Activated naive CD4-positive, alpha-beta T cell treated with anti-CD3 and anti-CD28 coated beads, Interleukin-2, amount 50 U/mL, for 24 hours (primary cell): ENCODE measurements at regions not wholly inside any gene's neighbourhood (a gene's known extent, or its start where the extent isn't known, plus 50 kb on each side); places are given as distances from the start of the nearest gene placed in this dataset.
A peak's percentile ranks its signal among the peaks of the same experiment; 100 is the strongest.

Experiments
- H3K27ac Mint-ChIP-seq: one replicate; pipeline ENCODE4 v1.8.0; 2021; ENCODE audit warnings: mild to moderate bottlenecking, mixed read lengths
- H3K27me3 Mint-ChIP-seq: one replicate; pipeline ENCODE4 v1.8.0; 2021; ENCODE audit warnings: mixed read lengths
- H3K36me3 Mint-ChIP-seq: one replicate; pipeline ENCODE4 v1.8.0; 2021; ENCODE audit warnings: mixed read lengths
- H3K4me1 Mint-ChIP-seq: one replicate; pipeline ENCODE4 v1.8.0; 2021; ENCODE audit warnings: mixed read lengths
- H3K4me3 Mint-ChIP-seq: one replicate; pipeline ENCODE4 v1.8.0; 2021; ENCODE audit warnings: mild to moderate bottlenecking, mixed read lengths
- H3K9me3 Mint-ChIP-seq: one replicate; pipeline ENCODE4 v1.8.0; 2021; ENCODE audit warnings: mixed read lengths

- Mint-ChIP-seq H3K4me3 (no peak overlapping the region), H3K27ac (peak overlapping the region; percentile 59), H3K36me3 (peaks cover 2% of the 10 kb centered on the region), H3K4me1 (peaks cover 58% of the 10 kb centered on the region), H3K9me3 (no peaks in the 10 kb centered on the region), H3K27me3 (no peaks in the 10 kb centered on the region)
Measured at GRCh38 chr2:195500879-195501278, 156.1 kb upstream of the SLC39A10 start.

DNA sequence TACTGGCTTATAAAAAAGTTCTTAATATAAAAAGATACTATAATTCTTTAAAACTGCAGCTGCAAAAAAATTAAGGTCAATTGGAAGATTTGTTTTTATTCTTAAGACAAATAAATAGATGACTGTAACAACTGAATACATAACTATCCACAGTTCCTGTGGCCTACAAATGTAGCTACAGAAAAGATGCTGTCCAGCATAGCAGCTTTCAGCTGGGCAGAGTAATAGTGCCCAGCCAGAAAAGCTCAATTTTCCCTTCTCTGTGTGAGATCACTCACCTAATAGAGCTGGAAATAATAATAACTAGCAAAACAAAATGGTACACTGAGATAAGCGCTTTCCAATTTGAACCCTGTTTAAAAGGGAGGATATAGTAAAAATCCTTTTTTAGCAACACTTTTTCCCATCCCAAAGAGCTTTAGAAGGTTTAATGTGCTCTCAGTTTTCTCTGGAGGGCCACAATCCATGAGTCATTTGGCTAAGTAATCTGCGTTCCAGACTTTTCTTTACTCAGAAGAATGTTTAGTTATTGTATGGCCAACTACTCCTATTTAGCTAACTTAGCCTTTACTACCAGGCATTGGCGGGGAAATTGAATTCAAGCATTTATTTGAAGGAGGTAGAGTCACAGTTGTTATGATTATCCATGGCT lies 158.1 kb upstream of the SLC39A10 start:
- Mint-ChIP-seq H3K27me3 (no peaks in the 10 kb centered on the region), H3K27ac (peak overlapping the region; percentile 26), H3K36me3 (peaks cover 2% of the 10 kb centered on the region)

DNA sequence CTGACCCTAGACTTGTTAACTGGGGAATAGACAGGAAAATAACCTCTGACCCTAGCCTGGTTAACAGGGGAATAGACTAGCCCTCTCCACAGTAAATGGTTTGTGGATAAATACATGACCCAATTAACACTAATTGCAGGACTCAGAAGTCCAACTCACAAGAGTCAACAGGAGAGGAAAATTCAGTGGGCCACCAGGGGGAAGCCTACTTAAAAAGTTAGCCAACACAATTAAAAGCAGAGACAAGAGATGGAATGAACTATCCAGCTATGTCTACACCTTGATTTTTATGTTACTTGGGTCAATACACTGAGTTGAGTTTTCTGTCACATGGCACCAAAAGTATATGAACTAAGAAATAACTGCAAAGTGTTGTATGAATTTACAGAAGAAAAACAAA lies 158.8 kb upstream of the SLC39A10 start:
- peaks cover 2% of the 10 kb centered on the region for H3K36me3 Mint-ChIP-seq
- H3K9me3 Mint-ChIP-seq: no peaks in the 10 kb centered on the region
- H3K27ac Mint-ChIP-seq: peak overlapping the region; percentile 33
- H3K27me3 Mint-ChIP-seq: no peaks in the 10 kb centered on the region
- peaks cover 61% of the 10 kb centered on the region for H3K4me1 Mint-ChIP-seq
- H3K4me3 Mint-ChIP-seq: no peak overlapping the region

More for the DNA sequence above, 158.1 kb upstream of the SLC39A10 start:
- H3K9me3 Mint-ChIP-seq: no peaks in the 10 kb centered on the region
- no peak overlapping the region for H3K4me3 Mint-ChIP-seq
- peaks cover 62% of the 10 kb centered on the region for H3K4me1 Mint-ChIP-seq

DNA sequence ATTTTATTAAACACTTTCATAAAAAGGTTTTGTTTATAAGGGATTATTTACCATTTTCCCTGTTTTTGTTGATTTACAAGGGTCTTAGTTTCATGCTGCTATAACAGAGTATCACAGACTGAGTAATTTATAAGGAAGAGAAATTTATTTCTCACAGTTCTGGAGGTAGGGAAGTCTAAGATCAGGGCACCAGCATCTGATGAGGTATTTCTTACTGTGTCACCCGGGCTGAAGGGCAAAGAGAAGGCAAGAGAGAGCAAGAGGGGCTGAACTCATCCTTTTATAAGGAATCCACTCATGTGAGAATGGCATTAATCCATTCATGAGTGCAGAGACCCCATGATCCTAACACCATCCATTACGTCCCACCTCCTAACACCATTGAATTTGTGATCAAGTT lies 160.0 kb upstream of the SLC39A10 start:
- no peak overlapping the region for H3K4me3 Mint-ChIP-seq
- H3K27me3 Mint-ChIP-seq: no peaks in the 10 kb centered on the region
- no peaks in the 10 kb centered on the region for H3K9me3 Mint-ChIP-seq
- peaks cover 2% of the 10 kb centered on the region for H3K36me3 Mint-ChIP-seq
- no peak overlapping the region for H3K27ac Mint-ChIP-seq
- peaks cover 53% of the 10 kb centered on the region for H3K4me1 Mint-ChIP-seq

DNA sequence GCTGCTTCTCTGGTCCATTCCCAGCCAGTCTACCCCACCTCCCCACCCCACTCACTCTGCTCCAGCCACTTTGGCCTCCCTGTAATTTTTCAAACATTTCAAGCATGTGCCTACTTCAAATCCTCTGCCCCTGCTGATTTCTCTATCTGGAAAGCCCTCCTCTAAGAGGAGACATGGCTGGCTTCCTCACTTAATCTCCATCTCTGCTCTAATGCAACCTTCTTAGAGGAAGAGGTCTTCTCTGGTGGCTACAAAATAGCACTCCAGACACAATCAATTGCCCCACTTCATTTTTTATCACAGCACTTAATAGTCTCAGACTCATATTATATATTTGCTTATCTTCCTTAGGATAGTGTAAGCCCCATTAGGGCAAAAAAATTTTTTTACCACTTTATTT lies 161.1 kb upstream of the SLC39A10 start:
- H3K4me1 Mint-ChIP-seq: peaks cover 48% of the 10 kb centered on the region

DNA sequence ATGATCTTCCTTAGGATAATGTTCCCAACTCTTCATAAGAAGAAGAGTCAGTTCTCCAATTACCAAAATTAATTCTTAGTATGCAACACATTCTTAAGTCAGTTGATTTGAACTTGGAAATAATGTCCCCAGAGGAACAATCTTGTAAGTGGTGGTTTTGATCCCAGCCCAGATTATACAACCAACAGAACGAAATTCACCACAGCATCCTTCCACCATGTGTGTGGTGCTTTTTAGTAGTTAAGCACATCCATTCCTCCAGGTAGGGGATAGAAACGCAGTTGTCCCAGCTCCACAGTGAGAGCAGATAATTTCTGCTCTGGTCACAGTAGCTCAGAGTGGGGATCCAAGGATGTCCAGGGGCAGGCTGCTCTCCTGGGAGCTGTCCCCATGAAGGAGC lies 161.7 kb upstream of the SLC39A10 start:
- Mint-ChIP-seq H3K4me1 (peaks cover 42% of the 10 kb centered on the region), H3K4me3 (no peak overlapping the region), H3K27me3 (no peaks in the 10 kb centered on the region), H3K27ac (no peak overlapping the region), H3K36me3 (no peaks in the 10 kb centered on the region), H3K9me3 (no peaks in the 10 kb centered on the region)

More for the DNA sequence above, 161.1 kb upstream of the SLC39A10 start:
- no peak overlapping the region for H3K4me3 Mint-ChIP-seq
- H3K27ac Mint-ChIP-seq: no peak overlapping the region
- no peaks in the 10 kb centered on the region for H3K27me3 Mint-ChIP-seq
- H3K36me3 Mint-ChIP-seq: peaks cover 2% of the 10 kb centered on the region
- no peaks in the 10 kb centered on the region for H3K9me3 Mint-ChIP-seq

- Mint-ChIP-seq H3K4me1 (peaks cover 35% of the 10 kb centered on the region), H3K27me3 (no peaks in the 10 kb centered on the region), H3K36me3 (no peaks in the 10 kb centered on the region), H3K4me3 (no peak overlapping the region), H3K9me3 (no peaks in the 10 kb centered on the region), H3K27ac (no peak overlapping the region)
Measured at GRCh38 chr2:195494451-195494850, 162.6 kb upstream of the SLC39A10 start.

- Mint-ChIP-seq H3K4me1 (peaks cover 26% of the 10 kb centered on the region), H3K36me3 (no peaks in the 10 kb centered on the region), H3K4me3 (no peak overlapping the region), H3K27me3 (no peaks in the 10 kb centered on the region), H3K9me3 (no peaks in the 10 kb centered on the region), H3K27ac (no peak overlapping the region)
Measured at GRCh38 chr2:195493416-195493815, 163.6 kb upstream of the SLC39A10 start.

- Mint-ChIP-seq H3K36me3 (no peaks in the 10 kb centered on the region), H3K9me3 (no peaks in the 10 kb centered on the region), H3K4me1 (peaks cover 27% of the 10 kb centered on the region), H3K27ac (no peak overlapping the region), H3K27me3 (no peaks in the 10 kb centered on the region), H3K4me3 (no peak overlapping the region)
Measured at GRCh38 chr2:195490319-195490718, 166.7 kb upstream of the SLC39A10 start.

- Mint-ChIP-seq H3K27me3 (no peaks in the 10 kb centered on the region), H3K36me3 (no peaks in the 10 kb centered on the region), H3K9me3 (no peaks in the 10 kb centered on the region), H3K27ac (no peak overlapping the region), H3K4me3 (no peak overlapping the region), H3K4me1 (peaks cover 29% of the 10 kb centered on the region)
Measured at GRCh38 chr2:195489101-195489500, 167.9 kb upstream of the SLC39A10 start.

DNA sequence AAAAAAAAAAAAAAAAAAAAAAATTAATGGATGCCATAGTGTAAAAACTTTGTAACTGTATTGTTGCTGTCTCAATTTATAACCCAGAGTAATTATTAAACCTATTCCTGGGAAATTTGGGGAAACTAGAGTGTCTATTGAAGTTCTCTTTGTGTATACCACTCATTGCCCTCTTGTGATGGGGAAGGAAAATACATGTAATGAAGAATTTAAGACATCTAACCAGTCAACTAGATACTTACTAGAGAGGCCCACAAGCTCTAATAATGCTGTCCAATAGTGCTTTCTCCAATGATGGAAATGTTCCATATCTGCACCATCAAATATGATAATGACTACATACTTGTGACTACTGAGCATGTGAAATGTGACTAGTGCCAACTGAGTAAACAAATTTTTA lies 168.5 kb upstream of the SLC39A10 start:
- no peak overlapping the region for H3K4me3 Mint-ChIP-seq
- peaks cover 29% of the 10 kb centered on the region for H3K4me1 Mint-ChIP-seq
- no peaks in the 10 kb centered on the region for H3K27me3 Mint-ChIP-seq
- no peaks in the 10 kb centered on the region for H3K36me3 Mint-ChIP-seq
- H3K9me3 Mint-ChIP-seq: no peaks in the 10 kb centered on the region
- no peak overlapping the region for H3K27ac Mint-ChIP-seq

DNA sequence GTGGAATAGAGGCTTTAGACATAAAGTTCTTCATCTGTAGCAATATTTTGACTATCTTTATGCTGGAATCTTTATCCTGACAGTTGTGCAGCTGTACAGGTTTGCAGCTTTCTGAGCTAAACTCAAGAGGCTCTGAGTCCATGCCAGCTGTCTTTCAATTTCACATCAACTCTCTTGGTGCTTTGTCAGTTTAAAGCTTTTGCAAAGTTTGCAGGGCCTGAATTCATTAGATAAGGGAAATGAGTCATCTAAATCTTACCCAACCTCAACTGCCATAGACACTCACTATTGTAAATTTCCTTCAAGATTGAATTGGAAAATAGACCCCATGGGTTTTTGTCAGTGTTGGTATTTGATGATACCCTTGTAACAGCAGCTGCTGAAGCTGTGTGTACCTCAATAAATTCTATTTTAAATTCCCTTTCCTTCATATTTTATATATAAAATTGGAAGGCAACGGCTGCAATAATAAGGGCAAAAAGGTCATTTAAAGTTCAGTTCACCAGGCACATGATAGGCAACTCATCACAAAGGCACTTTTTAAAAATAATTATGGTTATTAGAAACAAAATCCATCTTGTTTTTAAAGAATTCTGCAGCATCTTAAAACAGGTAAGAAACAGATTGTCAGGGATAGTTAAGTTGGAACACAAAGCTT lies 169.9 kb upstream of the SLC39A10 start:
- Mint-ChIP-seq H3K9me3 (no peaks in the 10 kb centered on the region), H3K27ac (peak overlapping the region; percentile 31), H3K36me3 (peaks cover 4% of the 10 kb centered on the region), H3K27me3 (no peaks in the 10 kb centered on the region), H3K4me3 (no peak overlapping the region), H3K4me1 (peaks cover 29% of the 10 kb centered on the region)

DNA sequence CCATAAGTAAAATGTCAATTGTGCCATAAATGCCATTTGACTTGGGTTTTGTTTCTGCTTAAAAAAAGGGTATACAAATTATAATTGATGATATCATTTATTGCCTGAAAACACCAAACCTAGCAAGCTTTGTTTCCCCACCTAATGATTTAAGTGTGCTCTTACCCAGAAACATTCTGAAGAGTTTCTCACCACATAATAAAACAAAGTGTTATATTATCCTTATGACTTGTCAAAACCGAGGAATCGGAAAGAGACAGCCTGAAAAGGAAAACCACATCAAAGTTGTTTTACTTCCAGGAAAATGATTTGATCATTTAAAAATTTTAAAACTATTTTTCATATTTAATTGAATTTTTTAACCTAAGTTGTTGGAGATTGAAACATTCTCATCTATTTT lies 170.5 kb upstream of the SLC39A10 start:
- no peaks in the 10 kb centered on the region for H3K27me3 Mint-ChIP-seq
- no peaks in the 10 kb centered on the region for H3K9me3 Mint-ChIP-seq
- H3K4me3 Mint-ChIP-seq: no peak overlapping the region
- peaks cover 4% of the 10 kb centered on the region for H3K36me3 Mint-ChIP-seq
- peaks cover 29% of the 10 kb centered on the region for H3K4me1 Mint-ChIP-seq
- H3K27ac Mint-ChIP-seq: no peak overlapping the region

DNA sequence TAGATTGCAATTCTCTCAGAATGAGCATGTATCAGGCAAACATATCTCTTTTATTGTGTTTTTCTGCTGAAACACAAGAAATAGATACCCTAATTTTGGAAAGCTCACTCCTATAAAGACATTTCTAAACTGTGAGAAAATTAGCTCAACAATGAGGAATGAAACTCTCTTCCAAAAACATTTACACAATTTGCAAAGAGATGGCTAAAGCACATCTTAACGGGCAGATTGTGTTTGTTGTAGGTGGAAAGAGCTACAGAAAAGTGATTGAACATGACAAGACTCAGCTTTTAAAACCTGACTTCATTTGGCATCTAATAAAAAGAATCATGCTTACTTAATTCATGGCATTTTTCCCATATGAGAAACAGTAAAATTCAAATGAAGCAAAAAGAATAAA lies 175.0 kb upstream of the SLC39A10 start:
- Mint-ChIP-seq H3K4me3 (no peak overlapping the region), H3K4me1 (peaks cover 37% of the 10 kb centered on the region), H3K27me3 (no peaks in the 10 kb centered on the region), H3K27ac (no peak overlapping the region), H3K36me3 (peaks cover 11% of the 10 kb centered on the region), H3K9me3 (peaks cover 5% of the 10 kb centered on the region)

- no peak overlapping the region for H3K27ac Mint-ChIP-seq
- peaks cover 11% of the 10 kb centered on the region for H3K36me3 Mint-ChIP-seq
- H3K9me3 Mint-ChIP-seq: peaks cover 5% of the 10 kb centered on the region
- no peak overlapping the region for H3K4me3 Mint-ChIP-seq
- H3K27me3 Mint-ChIP-seq: no peaks in the 10 kb centered on the region
- peaks cover 22% of the 10 kb centered on the region for H3K4me1 Mint-ChIP-seq
Measured at GRCh38 chr2:195480121-195480520, 176.9 kb upstream of the SLC39A10 start.

DNA sequence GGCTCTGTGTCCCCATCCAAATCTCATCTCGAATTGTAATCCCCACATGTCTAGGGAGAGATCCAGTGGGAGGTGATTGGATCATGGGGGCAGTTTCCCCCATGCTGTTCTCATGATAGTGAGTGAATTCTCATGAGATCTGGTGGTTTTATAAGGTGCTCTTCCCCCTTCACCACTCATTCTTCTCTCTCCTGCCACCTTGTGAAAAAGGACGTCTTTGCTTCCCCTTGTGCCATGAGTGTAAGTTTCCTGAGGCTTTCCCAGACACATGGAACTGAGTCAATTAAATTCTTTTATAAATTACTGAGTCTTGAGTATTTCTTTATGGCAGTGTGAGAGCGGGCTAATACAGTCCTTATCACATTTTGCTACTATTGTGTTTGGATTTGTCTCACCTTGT lies 177.6 kb upstream of the SLC39A10 start:
- peaks cover 5% of the 10 kb centered on the region for H3K9me3 Mint-ChIP-seq

GRCh38 chr2:195477996-195478382 lies 179.0 kb upstream of the SLC39A10 start:
- peaks cover 11% of the 10 kb centered on the region for H3K36me3 Mint-ChIP-seq
- no peaks in the 10 kb centered on the region for H3K27me3 Mint-ChIP-seq
- H3K4me1 Mint-ChIP-seq: peaks cover 24% of the 10 kb centered on the region
- no peak overlapping the region for H3K4me3 Mint-ChIP-seq
- no peak overlapping the region for H3K27ac Mint-ChIP-seq
- H3K9me3 Mint-ChIP-seq: peaks cover 5% of the 10 kb centered on the region

More for the DNA sequence above, 177.6 kb upstream of the SLC39A10 start:
- H3K4me3 Mint-ChIP-seq: no peak overlapping the region
- no peak overlapping the region for H3K27ac Mint-ChIP-seq
- peaks cover 19% of the 10 kb centered on the region for H3K4me1 Mint-ChIP-seq
- no peaks in the 10 kb centered on the region for H3K27me3 Mint-ChIP-seq
- H3K36me3 Mint-ChIP-seq: peaks cover 11% of the 10 kb centered on the region
